Activated CD4-positive, alpha-beta T cell treated with anti-CD3 and anti-CD28 coated beads, Interleukin-2, Interleukin-4, amounts not matched to agents 100 ng/mL and 50 ng/mL, durations not matched to agents 16 hours and 8 hours (primary cell): ENCODE measurements at regions not wholly inside any gene's neighbourhood (a gene's known extent, or its start where the extent isn't known, plus 50 kb on each side); places are given as distances from the start of the nearest gene placed in this dataset.

Source experiments
- DNase-seq: peaks from one replicate; pipeline ENCODE4 v3.0.0-alpha.2; 2020; ENCODE audit warnings: low spot score

DNA sequence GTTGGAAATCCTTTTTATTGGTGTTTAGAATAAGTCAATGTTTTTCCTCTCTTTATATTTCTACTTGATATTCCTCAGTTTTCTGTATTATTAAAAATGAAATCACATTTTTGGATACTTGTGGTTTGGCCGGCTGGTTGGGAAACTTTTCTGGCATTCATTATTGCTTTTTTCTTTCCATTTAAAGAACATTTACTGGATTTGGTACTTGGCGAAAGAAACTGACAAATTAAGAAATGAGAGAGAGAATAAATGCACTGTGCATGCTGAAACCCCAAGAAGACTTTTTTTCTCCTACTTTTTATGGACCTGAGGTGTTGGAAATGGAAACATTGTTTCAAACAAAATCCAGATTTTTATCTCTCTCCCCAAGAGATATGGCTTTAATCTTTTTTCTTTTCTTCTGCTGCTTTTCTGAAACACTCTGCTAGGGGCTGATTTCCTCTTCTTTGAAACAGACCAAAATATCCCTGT is 128.4 kb downstream of the SNX18 start:
- no peak for DNase-seq

DNA sequence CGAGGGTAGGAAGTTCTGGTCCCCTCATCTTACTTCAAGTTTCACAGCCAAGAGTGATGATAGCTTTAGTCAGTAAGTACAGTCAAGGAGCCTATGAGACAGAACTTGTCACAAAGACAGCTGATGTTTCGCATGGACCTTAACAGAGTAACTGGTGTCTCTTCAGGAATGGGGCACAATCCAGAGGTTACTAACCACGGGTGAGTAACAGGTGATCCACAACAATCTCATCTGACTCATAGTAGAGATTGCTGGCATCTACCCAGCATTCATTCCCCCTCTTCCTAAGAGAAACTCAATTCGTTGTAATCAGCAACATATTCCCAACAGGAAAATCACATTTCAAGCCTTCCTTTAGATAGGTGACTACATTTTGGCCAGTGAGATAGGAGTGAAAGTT is 126.7 kb downstream of the SNX18 start:
- DNase-seq = no peak

DNA sequence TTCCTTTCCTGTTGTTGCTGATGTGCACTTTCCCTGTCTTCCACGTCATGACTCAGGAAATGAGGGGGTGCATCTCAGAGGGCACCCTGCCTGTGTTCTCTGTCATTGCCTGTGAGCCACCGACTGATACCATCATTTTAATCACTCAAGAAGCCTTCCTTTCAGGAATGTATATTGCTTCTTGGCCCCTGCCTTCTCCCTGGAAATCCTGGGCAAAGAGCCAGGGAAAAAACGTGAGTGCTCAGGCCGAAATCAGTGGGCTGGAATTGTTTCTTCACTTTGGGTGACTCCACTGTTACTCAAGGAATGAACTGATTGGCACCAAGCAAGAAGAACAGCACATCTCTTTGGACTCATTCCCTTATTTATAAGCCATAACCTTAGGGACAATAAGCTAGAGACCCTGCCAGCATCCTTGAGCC is 126.1 kb downstream of the SNX18 start:
- no peak for DNase-seq

DNA sequence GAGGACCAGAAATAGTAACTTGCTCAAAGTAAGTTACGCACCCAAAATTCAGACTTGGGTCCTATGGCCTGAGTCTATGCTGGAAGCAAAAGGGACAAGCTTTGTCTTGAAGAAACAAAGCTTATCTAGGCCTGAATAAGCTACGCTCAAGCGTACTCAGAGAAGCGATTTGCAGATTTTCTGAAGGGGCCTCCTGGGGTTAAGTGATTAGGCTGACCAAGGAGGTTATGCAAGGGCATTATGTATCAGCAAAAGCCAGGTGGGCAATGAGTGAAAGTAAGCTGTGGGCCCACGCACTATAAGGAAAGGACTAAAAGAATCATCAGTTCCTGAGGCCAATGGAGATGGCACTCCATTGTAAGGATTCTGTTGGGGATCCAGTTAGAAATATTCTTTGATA is 122.1 kb downstream of the SNX18 start:
- no peak for DNase-seq

DNA sequence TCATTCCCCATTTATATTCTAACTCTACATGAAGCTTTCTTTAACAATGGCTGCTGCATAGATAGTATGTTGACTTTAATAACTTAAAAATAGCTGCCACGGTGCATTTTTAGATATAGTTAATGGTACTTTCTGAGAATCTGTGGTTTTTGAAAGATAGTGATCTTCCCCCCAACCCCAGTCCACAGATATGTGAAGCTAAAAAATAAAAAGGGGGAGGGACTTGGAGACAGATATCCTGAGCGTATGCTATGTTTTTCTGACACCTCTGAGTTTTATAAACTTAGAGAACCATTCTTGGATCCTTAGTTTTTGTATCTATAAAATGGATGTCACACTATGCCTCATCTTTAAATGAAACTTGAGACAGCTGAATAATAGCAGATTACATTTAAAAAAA is 120.5 kb downstream of the SNX18 start:
- no peak for DNase-seq

DNA sequence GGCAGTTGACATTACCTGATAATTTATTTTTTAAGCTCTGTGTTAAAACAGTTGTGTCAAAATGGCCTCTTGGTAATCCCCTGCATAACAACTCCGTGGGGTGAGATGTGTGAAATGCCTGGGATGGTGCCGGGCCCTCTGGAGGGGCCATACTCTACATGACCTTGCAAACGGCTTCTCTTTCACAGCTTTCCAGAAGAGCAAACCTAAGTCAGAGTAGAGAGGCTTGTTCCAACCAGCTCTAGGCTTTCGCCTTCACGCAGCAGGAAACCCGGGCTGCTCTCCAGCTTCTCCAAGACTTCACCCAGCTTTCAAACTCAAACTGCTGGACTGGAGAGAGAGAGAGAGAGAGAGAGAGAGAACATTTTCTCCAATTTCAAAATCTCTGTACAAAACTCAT is 120.1 kb downstream of the SNX18 start:
- no peak for DNase-seq

DNA sequence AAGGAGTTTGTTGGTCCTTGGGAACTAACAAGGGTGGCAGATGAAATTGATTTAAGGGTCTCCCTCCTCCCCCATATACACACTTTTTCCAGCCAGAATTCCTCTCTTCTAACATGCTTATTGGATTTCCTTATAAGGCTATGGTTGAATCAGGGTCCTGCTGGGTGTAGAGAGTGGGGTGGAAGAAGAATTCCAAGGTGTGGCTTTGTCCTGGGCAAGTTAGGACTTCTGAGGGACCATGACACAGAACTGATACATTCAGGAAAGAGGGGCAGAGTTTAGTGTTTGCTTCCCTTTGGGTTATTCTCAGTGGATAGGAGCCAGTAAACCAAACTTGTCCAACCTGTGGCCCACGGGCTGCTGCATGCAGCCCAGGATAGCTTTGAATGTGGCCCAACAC is 116.5 kb downstream of the SNX18 start:
- no peak for DNase-seq

DNA sequence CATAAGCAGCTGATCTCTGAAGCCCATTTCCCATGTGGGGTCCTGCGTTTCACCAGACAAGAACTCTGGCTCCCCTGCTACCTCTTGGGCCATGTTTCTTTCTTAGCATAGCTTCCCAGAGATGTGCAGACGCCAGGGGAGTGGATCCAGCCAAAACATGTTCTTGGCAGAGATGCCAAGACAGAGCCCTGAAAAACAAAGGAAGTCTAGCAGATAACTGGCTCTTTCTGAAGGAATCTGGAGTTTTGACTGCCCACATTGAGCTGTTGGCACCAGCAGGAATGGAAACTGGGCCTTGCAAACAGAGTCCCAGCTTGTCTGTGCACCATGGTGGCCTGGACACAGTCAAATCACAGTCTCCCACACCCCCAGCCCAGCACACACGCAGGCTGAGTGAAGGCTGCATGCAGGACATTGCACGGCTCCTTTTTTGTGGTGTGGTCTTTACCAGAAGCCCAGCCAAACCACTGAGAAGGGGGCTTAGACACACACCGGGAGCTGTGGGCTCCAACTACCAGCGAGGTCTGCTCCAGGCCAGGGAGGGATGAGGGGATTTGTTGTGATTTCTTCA is 114.7 kb downstream of the SNX18 start:
- no peak for DNase-seq

DNA sequence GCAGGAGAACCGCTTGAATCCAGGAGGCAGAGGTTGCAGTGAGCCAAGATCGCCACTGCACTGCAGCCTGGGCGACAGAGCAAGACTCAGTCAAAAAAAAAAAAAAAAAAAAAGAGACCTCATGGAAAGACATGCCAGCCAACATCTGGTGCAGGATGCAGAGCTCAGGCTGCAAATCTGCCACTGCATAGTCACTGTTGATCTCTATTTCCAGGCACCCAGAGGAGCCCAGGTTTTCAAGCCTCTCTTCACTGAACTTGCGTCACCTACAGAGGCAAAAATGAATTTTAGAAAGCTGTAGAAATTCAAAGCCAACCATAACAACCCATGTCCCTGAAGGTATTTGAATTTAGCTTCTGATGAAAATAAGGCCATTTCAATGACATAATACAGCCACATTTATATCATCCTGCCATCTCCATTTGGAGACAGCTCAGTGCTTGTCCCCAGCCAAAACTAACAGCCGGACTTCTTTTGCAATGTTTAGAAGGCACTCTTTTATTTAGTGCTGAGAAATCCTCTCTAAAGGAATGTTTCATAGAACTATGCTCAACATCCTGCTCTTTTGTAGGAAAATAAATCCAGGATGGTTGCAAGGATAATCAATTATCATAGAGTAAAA is 113.3 kb downstream of the SNX18 start:
- no peak for DNase-seq

DNA sequence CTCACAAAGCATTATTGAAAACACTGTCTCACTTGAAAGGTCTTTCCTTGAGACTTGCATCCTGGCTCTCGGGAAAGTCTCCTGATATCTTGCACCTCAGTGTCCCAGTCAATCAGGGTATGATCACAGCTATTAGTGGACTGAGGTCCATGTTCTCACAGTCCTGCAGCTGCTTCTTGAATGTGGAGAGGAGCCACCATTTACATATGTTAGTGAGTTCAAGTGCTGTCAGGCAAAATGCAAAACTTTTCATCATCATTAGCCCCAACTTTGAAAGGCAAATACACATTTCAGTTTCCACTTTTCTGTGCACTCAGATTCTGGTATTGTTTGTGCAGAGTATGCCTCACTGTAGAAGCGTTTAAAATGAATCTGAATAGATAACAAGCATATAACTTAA is 111.6 kb downstream of the SNX18 start:
- DNase-seq = no peak

DNA sequence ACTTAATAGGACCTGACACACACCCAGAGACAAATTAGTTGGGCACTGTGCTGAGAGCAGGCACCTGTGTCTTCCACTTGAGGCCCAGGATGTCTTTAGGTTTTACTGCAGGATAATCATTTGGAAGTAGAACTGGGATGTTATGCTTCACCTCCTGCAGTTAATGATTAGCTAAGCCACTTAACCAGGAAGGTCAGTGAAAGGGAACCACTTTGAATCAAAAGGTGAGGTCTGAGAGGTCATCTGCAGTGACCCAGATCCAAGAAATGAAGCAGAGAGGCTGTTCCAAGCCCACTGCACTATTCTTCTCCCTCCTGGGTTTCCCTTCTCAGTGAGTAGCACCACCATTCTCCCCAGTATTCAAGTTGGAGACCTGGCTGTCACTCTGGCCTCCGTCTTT is 110.5 kb downstream of the SNX18 start:
- no peak for DNase-seq

DNA sequence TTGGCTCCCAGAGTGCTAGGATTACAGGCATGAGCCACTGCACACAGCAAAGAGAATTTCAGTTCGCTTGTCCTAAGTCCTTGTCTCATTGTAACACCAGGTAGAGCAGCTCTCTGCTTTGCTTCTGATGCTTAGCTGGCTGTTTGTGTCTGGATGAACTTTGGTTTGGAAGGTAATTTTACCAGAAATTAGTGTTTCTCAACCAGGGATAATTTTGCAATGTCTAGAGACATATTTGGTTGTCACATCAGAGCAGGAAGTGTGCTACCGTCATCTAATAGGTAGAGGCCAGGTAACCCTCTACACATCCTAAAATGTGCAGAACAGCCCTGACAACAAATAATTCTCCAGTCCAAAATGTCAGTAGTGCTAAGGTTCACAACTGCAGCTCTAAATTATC is 108.8 kb downstream of the SNX18 start:
- DNase-seq = no peak

DNA sequence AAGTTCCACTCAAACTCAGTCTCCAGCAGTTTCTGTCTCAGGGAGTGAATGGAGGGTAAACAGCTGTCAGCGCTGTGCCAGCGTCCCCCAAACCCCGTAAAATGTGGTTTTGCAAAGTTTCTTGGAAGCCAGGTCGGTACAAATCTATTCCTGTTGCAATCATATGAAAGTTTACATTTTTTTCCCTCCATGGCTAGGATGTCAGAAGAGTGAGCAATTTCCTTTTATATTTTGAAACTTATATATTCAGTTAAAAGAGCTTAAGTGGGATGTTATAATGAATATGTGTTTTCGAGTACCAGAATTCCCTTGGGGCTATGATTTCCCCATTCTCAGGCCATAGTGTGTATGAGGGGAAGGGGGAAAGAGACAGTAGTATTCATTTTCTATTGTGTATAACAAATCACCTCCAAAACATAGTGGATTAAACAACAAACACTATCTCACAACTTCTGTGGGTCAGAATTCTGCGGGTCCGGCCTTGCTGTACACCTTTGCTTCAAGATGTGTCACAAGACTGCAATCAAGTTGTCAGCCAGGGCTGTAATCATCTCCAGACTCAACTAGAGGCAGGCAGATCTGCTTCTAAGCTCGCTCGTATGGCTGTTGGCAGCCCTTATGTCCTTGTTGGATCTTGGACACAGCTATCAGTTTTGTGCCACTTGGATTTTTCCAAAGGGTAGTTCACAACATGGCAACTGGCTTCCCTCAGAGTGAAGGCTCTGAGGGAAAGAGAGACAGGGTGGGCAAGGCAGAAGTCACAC is 107.4 kb downstream of the SNX18 start:
- no peak for DNase-seq

DNA sequence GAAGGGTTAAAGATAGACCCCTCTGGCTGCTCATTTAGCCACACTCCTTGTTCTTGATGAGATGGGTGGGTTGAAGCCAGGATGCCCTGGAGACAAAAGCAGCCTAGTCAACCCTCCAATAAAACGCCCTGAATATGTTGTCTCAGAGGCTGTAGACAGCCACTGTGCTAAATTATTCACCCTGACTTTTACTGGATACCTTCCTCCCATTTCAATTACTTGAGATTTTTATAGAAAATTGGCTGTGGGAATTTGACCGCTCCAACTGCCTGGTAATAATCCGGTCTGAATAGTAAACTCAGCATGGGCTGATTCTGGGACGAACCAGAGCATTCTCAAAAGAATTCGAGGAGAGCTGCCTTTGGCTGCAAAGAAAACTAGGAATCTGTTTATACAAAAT is 104.2 kb downstream of the SNX18 start:
- DNase-seq = no peak

DNA sequence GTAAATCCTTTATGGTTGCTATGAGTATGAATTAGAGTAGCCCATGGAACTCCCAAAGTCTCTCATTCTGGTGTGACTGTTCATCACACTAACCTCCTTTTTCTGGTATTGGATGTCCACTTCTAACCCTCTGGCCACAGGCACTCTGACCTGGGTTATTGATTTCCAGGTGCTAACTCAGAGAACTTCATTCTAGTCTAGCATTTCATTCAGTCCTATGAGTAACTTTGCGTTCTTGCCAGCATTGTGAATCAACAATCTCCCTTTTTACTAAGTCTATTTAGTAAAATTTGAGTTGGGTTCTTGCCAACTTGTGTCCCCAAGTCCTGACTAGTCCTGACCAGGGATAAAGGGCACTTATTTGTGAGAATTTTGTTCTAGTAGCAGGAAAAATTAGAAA is 103.5 kb downstream of the SNX18 start:
- no peak for DNase-seq

DNA sequence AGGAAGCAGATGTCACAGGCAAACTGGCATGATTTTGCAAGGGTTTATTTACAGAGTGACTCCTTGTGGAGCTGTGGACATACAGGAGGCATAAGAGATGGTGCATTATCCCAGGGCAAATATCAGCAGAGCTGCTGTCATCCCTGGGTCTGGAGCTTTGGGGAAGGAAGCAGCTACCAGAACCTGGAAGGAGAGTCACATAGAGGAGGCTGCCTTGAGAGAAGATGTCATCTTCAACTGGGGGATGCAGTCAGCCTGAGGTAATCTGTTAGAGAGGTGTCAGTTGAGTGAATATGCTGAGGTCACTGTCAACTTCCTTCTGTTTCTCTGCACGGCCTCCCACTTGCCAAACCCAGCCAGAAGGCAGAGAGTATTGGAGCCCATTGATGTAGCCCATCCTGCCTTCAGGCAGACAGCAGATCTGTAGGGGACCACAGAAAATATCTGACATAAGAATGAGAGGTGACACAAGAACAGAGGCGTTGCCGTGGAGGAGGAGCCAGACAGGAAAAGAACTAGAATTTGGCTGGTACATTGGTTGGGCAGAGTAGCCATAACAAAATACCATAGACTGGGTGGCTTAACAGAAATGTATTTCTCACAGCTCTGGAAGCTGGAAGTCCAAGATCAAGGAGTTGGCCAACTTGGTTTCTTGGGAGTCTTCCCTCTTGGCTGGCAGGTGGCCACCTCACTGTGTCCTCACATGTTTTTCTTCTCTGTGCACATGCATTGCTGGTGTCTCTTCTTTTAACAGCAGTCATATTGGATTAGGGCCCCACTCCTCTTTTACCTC is 102.8 kb downstream of the SNX18 start:
- no peak for DNase-seq

DNA sequence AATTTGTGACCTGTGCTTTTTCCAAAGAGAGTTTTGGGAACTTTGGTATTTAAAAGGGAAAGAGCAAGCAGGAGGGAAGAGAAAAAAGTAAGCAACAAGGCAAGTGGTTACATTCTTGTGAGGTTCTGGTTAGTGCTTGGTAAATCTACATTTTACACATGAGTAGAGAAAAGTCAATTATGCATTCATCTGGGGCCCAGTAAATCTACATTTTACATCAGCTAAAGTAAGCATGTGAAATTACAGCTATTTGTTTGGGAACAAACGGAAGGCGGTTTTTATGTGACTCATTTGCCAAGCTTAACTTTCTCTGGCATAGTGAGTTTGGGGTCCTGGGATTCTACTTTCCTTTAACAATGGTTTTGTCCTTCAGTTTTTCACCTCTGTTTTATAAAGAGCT is 102.2 kb downstream of the SNX18 start:
- no peak for DNase-seq

DNA sequence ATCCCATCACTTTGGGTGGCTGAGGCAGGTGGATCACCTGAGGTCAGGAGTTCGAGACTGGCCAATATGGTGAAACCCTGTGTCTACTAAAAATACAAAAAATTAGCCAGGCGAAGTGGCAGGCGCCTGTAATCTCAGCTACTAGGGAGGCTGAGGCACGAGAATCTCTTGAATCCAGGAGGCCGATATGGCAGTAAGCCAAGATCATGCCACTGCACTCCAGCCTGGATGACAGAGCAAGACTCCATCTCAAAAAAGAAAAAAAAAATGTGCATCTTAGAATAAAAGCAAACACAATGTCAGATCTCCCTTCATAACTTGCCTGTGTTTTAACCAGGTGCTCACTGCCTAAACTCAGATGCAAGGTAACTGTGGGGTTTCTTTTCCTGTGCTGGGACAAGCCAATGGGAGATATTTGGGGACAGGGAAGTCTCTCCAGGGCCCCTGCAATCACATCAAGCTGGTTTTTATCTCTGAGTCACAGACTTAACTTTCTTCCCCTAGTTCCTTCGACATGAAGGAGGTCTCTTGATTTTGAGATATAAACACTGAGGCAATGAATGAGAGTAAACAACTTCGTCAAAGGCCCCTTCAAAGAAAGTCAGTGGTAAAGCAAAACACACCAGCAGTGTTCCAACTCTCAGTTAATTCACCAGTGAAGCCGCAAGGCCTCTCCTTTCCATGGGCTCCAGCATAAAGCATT is 99.1 kb downstream of the SNX18 start:
- DNase-seq = no peak

DNA sequence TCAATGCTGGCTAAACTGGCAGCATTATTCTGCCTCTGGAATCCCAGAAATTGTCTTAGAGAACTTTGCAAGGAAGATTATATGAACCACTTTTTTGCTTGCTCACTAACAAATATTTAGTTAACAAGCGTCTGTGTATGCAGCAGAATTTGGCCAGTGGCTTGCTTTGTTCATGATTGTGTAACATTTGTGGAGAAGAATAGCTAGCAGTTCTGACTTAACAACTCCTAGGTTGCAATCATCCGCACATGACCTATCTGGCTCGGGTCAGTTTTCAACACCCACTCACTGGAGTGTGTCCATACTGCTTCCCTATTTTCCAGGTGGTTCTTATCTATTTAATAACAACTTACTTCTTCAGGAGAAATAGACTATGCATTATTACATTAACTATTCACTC is 98.5 kb downstream of the SNX18 start:
- no peak for DNase-seq

DNA sequence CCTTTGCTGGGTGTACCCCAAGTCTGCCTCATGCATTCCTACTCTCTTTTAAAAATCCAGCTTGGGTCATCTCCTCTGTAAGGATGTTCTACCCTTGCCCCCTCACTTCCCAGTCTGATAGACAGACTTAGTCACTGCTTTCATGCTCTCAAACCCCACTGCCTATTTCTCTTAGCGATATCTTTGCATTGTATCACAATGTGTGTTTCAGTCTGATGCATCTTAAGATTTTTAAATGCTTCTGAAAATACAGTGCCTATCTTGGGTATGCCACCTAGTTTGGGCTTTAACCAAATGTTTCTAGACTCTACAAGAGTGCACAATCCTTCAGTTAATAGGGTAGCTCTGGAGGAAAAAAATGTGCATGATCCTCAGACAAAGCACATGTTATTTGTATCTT is 97.8 kb downstream of the SNX18 start:
- DNase-seq = no peak

DNA sequence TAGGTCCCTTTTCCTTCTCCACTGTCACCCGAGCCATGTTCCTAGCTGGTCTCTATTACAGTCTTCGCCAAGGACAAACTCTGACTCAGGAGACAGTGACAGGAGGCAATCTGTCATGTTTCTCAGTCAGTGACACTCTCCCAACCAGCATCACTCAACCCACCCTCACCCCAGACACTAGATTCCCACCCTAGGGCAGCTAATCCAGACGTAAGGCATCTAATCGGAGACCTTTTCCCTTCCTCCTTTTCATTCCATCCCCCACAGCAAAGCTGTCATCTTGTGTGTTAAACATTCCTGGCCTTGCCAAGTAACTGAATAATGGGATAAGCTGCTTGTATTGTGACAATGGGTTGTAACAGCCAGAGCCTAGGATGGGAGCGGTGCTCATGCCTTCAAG is 95.2 kb downstream of the SNX18 start:
- DNase-seq = no peak

DNA sequence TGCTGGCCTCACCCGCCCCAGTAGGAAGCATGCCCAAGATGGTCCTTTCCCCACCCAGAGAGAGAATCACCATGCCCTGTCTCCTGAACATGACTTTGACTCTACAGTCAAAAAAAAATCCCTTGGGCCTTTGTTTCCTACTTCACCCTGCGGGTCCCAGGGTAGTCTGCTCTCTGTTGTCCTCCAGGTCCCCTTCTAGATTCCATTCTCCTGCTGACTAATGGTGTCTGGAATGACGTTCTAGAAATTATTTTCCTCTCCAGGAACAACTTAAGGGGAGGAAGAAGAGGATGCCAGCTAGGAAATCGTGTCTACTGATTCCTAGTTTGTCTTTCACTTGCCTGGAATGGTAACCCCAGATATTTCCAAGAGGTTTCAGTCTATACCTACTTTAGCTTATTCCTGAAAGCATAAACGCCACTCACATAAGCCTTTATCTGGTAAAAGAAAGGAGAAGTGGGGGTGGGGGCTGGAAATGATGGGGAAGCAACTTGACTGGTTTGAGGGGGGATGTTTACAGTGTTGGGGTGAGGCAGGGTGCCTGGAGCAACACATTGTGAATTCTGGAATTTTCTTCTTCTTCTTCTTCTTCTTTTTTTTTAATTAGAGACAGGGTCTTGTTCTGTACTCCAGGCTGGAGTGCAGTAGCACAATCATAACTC is 93.9 kb downstream of the SNX18 start:
- DNase-seq = no peak
